GF-D8 (cell line): ENCODE measurements at regions not wholly inside any gene's neighbourhood (a gene's known extent, or its start where the extent isn't known, plus 50 kb on each side); places are given as distances from the start of the nearest gene placed in this dataset.
A peak's percentile ranks its signal among the peaks of the same experiment; 100 is the strongest.

Source experiments
- DNase-seq: peaks from one replicate; lab custom pipeline; 2025; lab: John Stamatoyannopoulos, UW

- no peak for DNase-seq
These were observed 313.9 kb downstream of the BARHL2 start for GRCh38 chr1:90402893-90403849.

DNA sequence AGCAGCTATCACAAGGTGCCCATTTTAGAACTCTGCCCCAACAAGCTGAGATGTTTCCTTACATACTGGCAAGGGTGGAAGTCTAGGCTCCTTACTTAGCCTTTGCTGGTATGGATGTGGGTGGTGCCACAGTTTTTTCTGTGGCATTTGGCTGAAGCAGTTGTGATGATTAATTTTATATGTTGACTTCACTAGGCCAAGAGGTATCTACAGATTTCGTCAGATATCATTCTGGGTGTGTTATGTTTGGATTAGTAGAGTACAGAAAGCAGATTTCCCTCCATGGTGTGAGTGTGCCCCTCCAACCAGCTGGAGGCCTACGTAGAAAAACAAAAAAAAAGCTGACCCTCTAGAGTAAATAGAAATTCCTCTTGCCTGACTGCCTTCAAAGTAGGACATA, 317.0 kb downstream of the BARHL2 start:
- no peak for DNase-seq

DNA sequence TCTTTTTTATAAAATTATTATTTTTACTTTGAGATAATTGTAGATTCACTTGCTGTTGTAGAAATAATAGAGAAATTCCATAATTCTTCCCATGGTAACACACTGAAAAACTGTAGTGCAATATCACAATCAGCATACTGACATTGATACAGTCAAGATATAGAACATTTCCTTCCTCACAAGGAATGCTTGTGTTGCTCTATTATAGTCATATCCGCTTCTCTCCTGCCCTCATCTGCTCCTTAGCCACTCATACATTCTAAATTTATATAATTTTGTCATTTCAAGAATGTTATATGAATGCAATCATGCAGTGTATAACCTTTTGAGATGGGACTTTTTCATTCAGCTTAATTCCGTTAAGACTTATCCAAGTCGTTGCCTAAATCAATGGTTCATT, 320.2 kb downstream of the BARHL2 start:
- DNase-seq = no peak

DNA sequence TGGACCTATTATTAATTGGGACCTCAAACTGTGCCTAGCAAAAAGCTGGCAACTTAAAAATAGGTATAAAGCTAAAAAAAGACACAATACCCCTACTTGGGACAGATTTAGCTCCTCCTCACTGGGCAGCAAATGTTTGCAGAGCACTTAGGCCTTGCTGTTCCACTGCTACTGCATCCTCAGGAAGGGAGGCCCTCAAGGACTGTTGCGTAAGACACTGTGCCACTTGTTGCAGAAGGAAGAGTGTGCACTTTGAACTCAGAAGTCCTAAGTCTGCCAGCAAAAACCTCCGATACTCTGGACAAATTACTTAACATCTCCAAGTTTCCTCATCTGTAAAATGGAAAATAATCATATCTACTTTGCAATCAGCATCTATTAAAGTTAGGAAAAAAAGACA, 322.9 kb downstream of the BARHL2 start:
- peak; percentile 3 for DNase-seq

DNA sequence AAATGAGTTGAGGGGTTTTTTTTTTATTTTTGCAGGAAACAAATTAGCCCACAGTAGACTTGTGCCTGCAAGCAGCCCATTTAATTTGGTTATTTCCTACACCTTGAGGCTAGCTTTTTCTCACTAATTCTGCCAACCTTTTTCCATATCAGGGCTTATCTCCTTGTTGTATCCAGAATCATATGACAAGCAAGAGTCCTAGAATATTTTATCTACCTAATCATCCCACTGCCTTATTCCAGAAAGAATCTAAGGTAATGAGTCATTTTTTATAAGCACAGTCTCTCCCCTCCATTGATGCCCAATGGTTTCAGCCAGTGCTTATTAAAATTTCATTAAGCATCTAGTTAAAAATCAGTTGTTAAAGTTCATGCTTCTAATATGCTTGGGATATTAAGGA, 324.1 kb downstream of the BARHL2 start:
- no peak for DNase-seq

DNA sequence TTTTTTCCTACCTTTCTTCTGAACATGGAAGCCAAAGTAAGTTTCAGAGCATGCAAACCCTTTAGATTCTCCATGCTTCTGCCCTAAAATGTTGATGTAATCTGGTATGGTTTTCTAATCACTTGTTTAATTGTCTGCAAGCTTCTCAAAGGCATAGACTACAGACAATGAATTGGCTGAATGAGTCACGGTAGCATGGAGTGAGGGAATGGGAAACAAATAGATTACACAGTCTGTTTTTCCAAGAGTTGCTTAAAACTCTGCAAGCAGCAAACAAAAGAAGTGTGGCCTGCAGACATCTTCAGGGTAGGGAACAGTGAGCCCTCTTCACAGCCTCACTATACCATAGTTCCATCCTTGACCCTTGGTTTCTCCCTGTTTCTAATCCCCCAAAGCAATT, 326.0 kb downstream of the BARHL2 start:
- DNase-seq = no peak

- DNase-seq = no peak
These were observed 329.3 kb downstream of the BARHL2 start for GRCh38 chr1:90387805-90388204.

GRCh38 chr1:90386899-90387720, 330.0 kb downstream of the BARHL2 start:
- DNase-seq = no peak

- no peak for DNase-seq
These were observed 332.9 kb downstream of the BARHL2 start for GRCh38 chr1:90384193-90384592.

DNA sequence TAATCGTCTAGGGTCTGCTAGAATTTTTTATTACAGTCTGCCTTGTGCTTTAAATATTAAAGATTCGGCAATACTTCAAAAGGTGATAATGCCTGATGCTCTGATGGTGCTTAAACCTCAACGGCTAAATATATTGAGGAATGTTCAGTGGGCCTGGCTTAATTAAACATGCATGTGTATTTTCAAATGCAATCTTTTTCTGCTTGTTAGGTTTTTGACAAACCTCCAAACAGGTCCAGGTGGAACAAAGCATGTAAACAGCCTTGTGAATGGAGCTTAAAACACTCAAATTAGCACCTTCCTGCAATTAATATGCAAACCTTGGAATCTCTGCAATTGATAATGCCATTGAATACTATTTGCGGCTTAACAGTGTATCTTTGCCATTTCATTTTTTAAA, 334.9 kb downstream of the BARHL2 start:
- no peak for DNase-seq

- DNase-seq = no peak
These were observed 335.5 kb downstream of the BARHL2 start for GRCh38 chr1:90381598-90381997.

DNA sequence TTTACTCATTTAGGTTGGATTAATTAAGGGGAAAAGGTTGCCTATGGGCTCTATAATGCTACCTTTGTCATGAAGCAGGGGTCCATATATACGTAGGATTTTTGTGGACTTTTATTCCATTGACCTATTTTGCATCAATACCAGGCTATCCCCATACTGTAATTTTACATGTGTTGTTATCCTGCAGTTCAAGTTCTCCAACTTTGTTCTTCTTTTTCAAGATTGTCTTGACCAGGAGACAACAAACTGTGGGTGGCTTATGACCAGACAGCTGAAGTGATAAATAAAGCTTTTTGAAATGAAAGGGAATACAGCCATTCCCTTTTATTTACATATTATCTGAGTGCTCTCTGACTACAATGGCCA, 345.7 kb downstream of the BARHL2 start:
- DNase-seq = no peak

- DNase-seq = no peak
These were observed 346.2 kb downstream of the BARHL2 start for GRCh38 chr1:90370686-90371447.

- no peak for DNase-seq
These were observed 354.9 kb downstream of the BARHL2 start for GRCh38 chr1:90362163-90362562.

- no peak for DNase-seq
These were observed 356.1 kb downstream of the BARHL2 start for GRCh38 chr1:90361026-90361425.

DNA sequence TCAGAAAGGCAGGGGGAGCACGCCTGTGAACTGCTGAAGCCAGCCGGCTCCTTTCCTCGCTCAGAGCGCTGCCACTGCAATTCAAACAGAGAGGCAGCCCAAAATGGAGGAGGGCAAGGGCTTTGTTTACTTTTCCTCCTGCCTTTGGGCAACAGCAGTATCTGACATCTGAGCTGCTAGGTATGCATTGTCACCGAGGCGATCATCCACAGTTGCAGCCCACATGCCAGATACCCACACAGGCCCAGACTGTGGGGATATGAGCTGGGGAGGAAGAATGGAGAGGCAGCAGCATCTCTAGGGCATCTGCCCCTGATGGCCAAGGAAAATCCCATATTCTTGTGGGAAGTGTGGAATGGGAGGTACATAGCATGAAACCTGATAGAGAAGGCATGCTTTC, 357.1 kb downstream of the BARHL2 start:
- no peak for DNase-seq

- no peak for DNase-seq
These were observed 358.7 kb downstream of the BARHL2 start for GRCh38 chr1:90358448-90358847.

- DNase-seq = no peak
These were observed 359.1 kb downstream of the BARHL2 start for GRCh38 chr1:90357995-90358394.

- no peak for DNase-seq
These were observed 360.1 kb downstream of the BARHL2 start for GRCh38 chr1:90356991-90357390.

- no peak for DNase-seq
These were observed 361.0 kb downstream of the BARHL2 start for GRCh38 chr1:90356101-90356500.

DNA sequence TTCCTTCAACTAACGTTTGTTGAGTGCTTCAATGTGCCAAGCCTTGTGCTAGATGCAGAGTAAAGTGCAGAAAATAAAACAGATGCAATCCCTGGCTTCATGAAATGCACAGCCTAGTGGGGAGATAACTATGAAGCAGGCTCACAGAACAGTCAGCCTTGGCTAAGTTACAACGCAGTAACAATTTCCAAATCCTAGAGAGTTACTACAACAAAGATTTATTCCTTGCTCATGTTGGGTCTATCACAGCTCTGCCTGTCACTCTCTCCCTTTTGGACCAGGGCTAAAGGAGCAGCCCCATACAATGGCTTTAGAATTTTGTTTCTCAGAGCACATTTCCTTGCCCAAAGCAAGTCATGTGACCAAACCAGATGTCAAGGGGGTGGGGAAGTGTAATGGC, 359.8 kb downstream of the ZNF326 start:
- no peak for DNase-seq

DNA sequence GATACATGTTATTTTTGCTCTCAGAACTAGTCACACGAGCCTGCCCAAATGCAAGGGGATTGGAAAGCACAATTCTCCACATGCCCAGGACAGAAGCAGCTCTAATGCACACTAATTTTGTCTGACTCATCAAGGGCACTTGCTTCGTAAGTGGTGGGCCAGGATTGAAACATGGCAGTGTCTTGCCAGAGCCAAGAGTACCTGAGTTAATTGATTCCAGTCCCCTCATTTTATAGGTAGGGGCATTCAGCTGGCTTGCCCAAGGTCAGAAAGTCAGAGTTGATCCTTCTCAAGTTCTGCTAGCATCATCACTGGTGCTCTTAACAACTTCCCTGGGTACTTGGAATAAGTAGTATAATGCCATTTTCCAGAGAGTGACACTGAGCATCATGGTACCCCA, 356.1 kb downstream of the ZNF326 start:
- DNase-seq = no peak
